ENCODE measurements at regions not wholly inside any gene's neighbourhood (a gene's known extent, or its start where the extent isn't known, plus 50 kb on each side); places are given as distances from the start of the nearest gene placed in this dataset.
A peak's percentile ranks its signal among the peaks of the same experiment; 100 is the strongest.

DNA sequence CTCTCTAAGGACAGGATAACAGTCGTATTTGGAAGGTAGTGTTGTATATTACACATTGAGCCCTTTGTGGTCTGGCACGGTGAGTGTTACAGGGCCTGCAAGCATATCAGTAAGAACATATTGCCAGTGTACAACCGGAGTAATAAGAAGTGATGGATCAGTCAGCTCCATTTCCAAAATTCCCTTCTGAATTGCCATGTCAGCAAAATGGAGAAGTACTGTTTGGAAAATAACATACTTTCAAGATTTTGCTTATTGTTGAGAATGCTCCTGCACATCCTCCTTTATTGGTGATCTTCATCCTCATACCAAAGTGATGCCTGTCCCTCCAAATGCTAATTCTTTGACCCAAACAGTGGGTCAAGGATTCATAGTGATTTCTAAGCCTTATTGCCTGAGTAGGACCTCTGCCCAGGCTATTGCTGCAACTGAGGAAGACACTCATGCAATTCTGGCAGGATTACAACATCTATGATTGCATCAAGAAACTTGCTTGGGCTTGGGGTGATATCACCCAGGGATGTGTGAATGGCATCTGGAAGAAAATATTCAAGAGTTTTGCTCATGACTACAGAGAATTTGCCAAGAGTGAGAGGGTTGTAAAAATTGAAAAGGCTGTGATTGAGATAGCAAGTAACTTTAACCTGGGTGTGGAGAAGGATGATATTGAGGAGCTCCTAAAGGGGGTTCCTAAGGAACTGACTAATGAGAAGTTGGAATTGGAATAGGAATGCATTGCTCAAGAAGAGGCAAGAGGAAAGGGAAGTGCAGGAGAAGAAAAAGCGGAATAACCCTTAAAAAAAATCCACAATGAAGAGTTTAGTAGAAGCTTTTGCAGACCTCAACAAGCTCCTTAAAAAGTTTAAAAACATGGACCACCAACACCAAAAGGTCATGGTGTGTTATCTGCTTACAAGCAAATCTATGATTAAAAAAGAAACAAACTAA, 452.2 kb upstream of the SORCS1 start:
- Histone ChIP-seq H3K36me3 (no peaks in the 10 kb centered on the region), H3K27ac (peak overlapping the region; percentile 61), H3K27me3 (no peaks in the 10 kb centered on the region), H3K4me1 (ENCODE audit: control insufficient read depth in 1 of 2, insufficient read depth in 1 of 2, low read depth in 1 of 2, low read length in 1 of 2) (peaks cover 17 to 18% of the 10 kb centered on the region in 2 experiments), H3K4me3 (ENCODE audit: low read depth in 1 of 2, low read length in 1 of 2) (no peak overlapping the region), H3K9me3 (no peaks in the 10 kb centered on the region)
- TF ChIP-seq, protein P1, sequence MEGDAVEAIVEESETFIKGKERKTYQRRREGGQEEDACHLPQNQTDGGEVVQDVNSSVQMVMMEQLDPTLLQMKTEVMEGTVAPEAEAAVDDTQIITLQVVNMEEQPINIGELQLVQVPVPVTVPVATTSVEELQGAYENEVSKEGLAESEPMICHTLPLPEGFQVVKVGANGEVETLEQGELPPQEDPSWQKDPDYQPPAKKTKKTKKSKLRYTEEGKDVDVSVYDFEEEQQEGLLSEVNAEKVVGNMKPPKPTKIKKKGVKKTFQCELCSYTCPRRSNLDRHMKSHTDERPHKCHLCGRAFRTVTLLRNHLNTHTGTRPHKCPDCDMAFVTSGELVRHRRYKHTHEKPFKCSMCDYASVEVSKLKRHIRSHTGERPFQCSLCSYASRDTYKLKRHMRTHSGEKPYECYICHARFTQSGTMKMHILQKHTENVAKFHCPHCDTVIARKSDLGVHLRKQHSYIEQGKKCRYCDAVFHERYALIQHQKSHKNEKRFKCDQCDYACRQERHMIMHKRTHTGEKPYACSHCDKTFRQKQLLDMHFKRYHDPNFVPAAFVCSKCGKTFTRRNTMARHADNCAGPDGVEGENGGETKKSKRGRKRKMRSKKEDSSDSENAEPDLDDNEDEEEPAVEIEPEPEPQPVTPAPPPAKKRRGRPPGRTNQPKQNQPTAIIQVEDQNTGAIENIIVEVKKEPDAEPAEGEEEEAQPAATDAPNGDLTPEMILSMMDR (IDR thresholded peaks at IDR 0.05) = no peak

DNA sequence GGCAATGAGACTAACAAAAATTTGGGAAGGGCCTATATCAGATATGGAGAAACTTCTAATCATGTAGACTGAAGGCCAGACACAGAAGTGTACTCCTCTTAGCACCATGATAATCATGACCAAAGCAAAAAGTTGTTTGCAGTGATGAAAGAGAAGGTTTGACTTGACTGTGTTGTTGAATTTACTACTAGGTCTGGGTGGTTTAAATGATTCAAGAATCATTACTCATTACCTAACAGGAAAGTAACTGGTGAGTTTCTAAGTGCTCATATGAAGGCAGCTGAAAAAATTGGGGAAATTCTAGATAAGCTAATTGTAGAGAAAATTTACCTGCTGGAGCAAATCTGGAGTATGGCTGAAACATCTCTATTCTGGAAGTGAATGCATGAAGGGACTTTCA, 451.5 kb upstream of the SORCS1 start:
- Histone ChIP-seq H3K27me3 (no peaks in the 10 kb centered on the region), H3K4me1 (ENCODE audit: control insufficient read depth in 1 of 2, insufficient read depth in 1 of 2, low read depth in 1 of 2, low read length in 1 of 2) (peaks cover 17 to 18% of the 10 kb centered on the region in 2 experiments), H3K9me3 (no peaks in the 10 kb centered on the region), H3K36me3 (no peaks in the 10 kb centered on the region), H3K4me3 (ENCODE audit: low read depth in 1 of 2, low read length in 1 of 2) (no peak overlapping the region), H3K27ac (peak overlapping the region; percentile 61)
- TF ChIP-seq, protein P1 (IDR thresholded peaks at IDR 0.05) = no peak

GRCh38 chr10:107614939-107615685, 450.6 kb upstream of the SORCS1 start:
- TF ChIP-seq, protein P1 (IDR thresholded peaks at IDR 0.05) = no peak
- Histone ChIP-seq H3K36me3 (no peaks in the 10 kb centered on the region), H3K9me3 (no peaks in the 10 kb centered on the region), H3K27ac (no peak overlapping the region), H3K4me3 (ENCODE audit: low read depth in 1 of 2, low read length in 1 of 2) (no peak overlapping the region), H3K27me3 (no peaks in the 10 kb centered on the region), H3K4me1 (ENCODE audit: control insufficient read depth in 1 of 2, insufficient read depth in 1 of 2, low read depth in 1 of 2, low read length in 1 of 2) (peaks cover 17 to 18% of the 10 kb centered on the region in 2 experiments)

- no peaks in the 10 kb centered on the region for H3K27me3 ChIP-seq
- H3K4me1 ChIP-seq (ENCODE audit: control insufficient read depth in 1 of 2, insufficient read depth in 1 of 2, low read depth in 1 of 2, low read length in 1 of 2) = peaks cover under 1 to 2% of the 10 kb centered on the region in 2 experiments
- no peak overlapping the region for H3K4me3 ChIP-seq (ENCODE audit: low read depth in 1 of 2, low read length in 1 of 2)
- no peaks in the 10 kb centered on the region for H3K36me3 ChIP-seq
- TF ChIP-seq, protein P1 (IDR thresholded peaks at IDR 0.05) = no peak
- H3K27ac ChIP-seq = no peak overlapping the region
- no peaks in the 10 kb centered on the region for H3K9me3 ChIP-seq
These were observed 446.6 kb upstream of the SORCS1 start for GRCh38 chr10:107611115-107611514.

DNA sequence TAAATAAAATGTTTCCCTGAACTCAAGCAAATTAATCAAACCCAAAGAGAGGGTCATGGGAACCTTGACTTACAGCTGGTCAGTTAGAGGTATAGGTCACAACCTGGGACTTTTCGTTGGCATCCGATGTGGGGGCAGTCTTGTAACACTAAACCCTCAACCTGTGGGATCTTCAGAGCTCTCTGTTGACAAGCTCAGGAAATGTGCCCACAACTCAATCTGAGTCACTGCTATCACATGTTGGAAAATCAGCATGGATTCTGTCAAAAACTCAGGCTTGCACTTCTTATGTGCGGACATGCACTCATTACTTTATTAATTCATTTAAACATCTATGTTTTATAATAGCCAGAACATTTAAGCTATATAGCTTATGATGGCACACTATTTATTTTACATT, 424.6 kb upstream of the SORCS1 start:
- no peak overlapping the region for H3K27ac ChIP-seq
- TF ChIP-seq, protein P1 (IDR thresholded peaks at IDR 0.05) = no peak
- no peaks in the 10 kb centered on the region for H3K36me3 ChIP-seq
- H3K4me1 ChIP-seq (ENCODE audit: control insufficient read depth in 1 of 2, insufficient read depth in 1 of 2, low read depth in 1 of 2, low read length in 1 of 2) = no peaks in the 10 kb centered on the region
- H3K4me3 ChIP-seq (ENCODE audit: low read depth in 1 of 2, low read length in 1 of 2) = no peak overlapping the region
- H3K9me3 ChIP-seq = peaks cover 6% of the 10 kb centered on the region
- no peaks in the 10 kb centered on the region for H3K27me3 ChIP-seq
